ENCODE measurements at regions not wholly inside any gene's neighbourhood (a gene's known extent, or its start where the extent isn't known, plus 50 kb on each side); places are given as distances from the start of the nearest gene placed in this dataset.

GRCh38 chr2:144707736-144708326 lies 187.9 kb upstream of the ZEB2 start:
- DNase-seq (ENCODE audit: low read depth, low spot score) (no peak), ATAC-seq (no peak)
- no peak overlapping the region for H3K4me3 ChIP-seq (replicated peaks in 1 of 2; ENCODE audit: low read depth in 1 of 2, low read length in 2 of 2)
- H3K9ac ChIP-seq (ENCODE audit: low read length): no peak overlapping the region
- TF ChIP-seq, protein P1, sequence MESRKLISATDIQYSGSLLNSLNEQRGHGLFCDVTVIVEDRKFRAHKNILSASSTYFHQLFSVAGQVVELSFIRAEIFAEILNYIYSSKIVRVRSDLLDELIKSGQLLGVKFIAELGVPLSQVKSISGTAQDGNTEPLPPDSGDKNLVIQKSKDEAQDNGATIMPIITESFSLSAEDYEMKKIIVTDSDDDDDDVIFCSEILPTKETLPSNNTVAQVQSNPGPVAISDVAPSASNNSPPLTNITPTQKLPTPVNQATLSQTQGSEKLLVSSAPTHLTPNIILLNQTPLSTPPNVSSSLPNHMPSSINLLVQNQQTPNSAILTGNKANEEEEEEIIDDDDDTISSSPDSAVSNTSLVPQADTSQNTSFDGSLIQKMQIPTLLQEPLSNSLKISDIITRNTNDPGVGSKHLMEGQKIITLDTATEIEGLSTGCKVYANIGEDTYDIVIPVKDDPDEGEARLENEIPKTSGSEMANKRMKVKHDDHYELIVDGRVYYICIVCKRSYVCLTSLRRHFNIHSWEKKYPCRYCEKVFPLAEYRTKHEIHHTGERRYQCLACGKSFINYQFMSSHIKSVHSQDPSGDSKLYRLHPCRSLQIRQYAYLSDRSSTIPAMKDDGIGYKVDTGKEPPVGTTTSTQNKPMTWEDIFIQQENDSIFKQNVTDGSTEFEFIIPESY (IDR thresholded peaks at IDR 0.05; ENCODE audit: extremely low read depth, insufficient replicate concordance, low read length): no peak
- TF ChIP-seq JUND (IDR thresholded peaks at IDR 0.05): no peak
- no peak for TF ChIP-seq ELF1 (IDR thresholded peaks at IDR 0.05; ENCODE audit: borderline replicate concordance, low read depth)
- no peak for TF ChIP-seq FOSL1 (IDR thresholded peaks at IDR 0.05; ENCODE audit: low read depth)
- no peak for TF ChIP-seq POLR2A (IDR thresholded peaks at IDR 0.05; ENCODE audit: borderline replicate concordance, extremely low read depth, insufficient read depth, insufficient read length)
- TF ChIP-seq YY1 (IDR thresholded peaks at IDR 0.05; ENCODE audit: extremely low read depth, insufficient replicate concordance, low read depth, low read length): no peak
- no peak for TF ChIP-seq CEBPB (IDR thresholded peaks at IDR 0.05; ENCODE audit: low read depth)
- no peak for TF ChIP-seq ZNF274 (IDR thresholded peaks at IDR 0.05; ENCODE audit: low read depth, low read length)
- no peaks in the 10 kb centered on the region for H3K79me2 ChIP-seq (ENCODE audit: insufficient read depth, low read length)
- H3K9me2 ChIP-seq (ENCODE audit: insufficient read depth): no peaks in the 10 kb centered on the region
- no peaks in the 10 kb centered on the region for H4K20me1 ChIP-seq (ENCODE audit: insufficient read depth)
- H3K27ac ChIP-seq (ENCODE audit: low read depth, low read length): no peak overlapping the region
- ChIA-PET CTCF (no interaction called here), POLR2A (no interaction called here), RAD21 (ENCODE audit: low non-redundant PET in 1 of 2, low total read pairs in 2 of 2, uncharacterized antibody in 2 of 2, unreplicated experiment in 2 of 2) (no interaction called here)
- H3K9me3 ChIP-seq (ENCODE audit: control insufficient read depth in 1 of 2, insufficient read depth in 1 of 2, low read depth in 1 of 2, low read length in 2 of 2): no peaks in the 10 kb centered on the region
- no peaks in the 10 kb centered on the region for H3K36me3 ChIP-seq (ENCODE audit: control insufficient read depth in 1 of 2, insufficient read depth in 2 of 2, low read length in 2 of 2)
- intact Hi-C loops (cut with micrococcal nuclease): no loop called here
- H3K4me2 ChIP-seq (ENCODE audit: low read length): no peak overlapping the region
- no peak overlapping the region for H2AFZ ChIP-seq (ENCODE audit: low read depth, low read length, poor library complexity, severe bottlenecking)
- no TSS peak for BruUV-seq (replicated peaks)
- H3K4me1 ChIP-seq (ENCODE audit: control insufficient read depth in 1 of 2, insufficient read depth in 2 of 2, low read length in 2 of 2): peaks cover 0 to 6% of the 10 kb centered on the region in 2 experiments; a peak in 2 of 4 replicates
- H3K27me3 ChIP-seq (ENCODE audit: insufficient read depth, low read length): no peaks in the 10 kb centered on the region

DNA sequence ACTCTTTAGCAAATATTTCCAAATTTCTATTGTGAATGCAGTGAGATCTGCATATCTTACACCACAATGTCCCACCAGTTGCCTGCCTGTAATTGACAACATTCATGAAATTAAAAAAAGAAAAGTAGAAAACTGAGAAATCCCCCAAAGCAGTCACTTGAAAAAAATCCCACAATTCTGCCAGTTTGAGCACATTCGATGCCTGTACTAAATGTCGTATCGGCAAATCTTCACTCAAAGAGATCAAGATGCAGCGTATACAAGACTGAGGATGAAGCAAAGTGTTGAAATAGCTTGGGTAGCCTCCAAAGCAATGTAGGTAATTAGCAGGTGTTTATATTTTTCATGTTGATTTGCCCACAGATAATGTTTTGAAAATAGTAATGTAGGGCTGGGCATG lies 186.7 kb upstream of the ZEB2 start:
- DNase-seq (ENCODE audit: low read depth, low spot score): no peak
- no peak for ATAC-seq
- no peaks in the 10 kb centered on the region for H3K36me3 ChIP-seq (ENCODE audit: control insufficient read depth in 1 of 2, insufficient read depth in 2 of 2, low read length in 2 of 2)
- no peaks in the 10 kb centered on the region for H3K79me2 ChIP-seq (ENCODE audit: insufficient read depth, low read length)
- ChIA-PET POLR2A (no interaction called here), RAD21 (ENCODE audit: low non-redundant PET in 1 of 2, low total read pairs in 2 of 2, uncharacterized antibody in 2 of 2, unreplicated experiment in 2 of 2) (no interaction called here), CTCF (no interaction called here)
- intact Hi-C loops (cut with micrococcal nuclease): no loop called here
- BruUV-seq (replicated peaks): no TSS peak
- no peak overlapping the region for H2AFZ ChIP-seq (ENCODE audit: low read depth, low read length, poor library complexity, severe bottlenecking)
- no peaks in the 10 kb centered on the region for H3K27me3 ChIP-seq (ENCODE audit: insufficient read depth, low read length)
- no peak overlapping the region for H3K4me2 ChIP-seq (ENCODE audit: low read length)
- no peaks in the 10 kb centered on the region for H3K9me2 ChIP-seq (ENCODE audit: insufficient read depth)
- no peaks in the 10 kb centered on the region for H4K20me1 ChIP-seq (ENCODE audit: insufficient read depth)
- no peak overlapping the region for H3K4me3 ChIP-seq (replicated peaks in 1 of 2; ENCODE audit: low read depth in 1 of 2, low read length in 2 of 2)
- no peak overlapping the region for H3K27ac ChIP-seq (ENCODE audit: low read depth, low read length)
- peaks cover 0 to 6% of the 10 kb centered on the region in 2 experiments; a peak in 2 of 4 replicates for H3K4me1 ChIP-seq (ENCODE audit: control insufficient read depth in 1 of 2, insufficient read depth in 2 of 2, low read length in 2 of 2)
- no peaks in the 10 kb centered on the region for H3K9me3 ChIP-seq (ENCODE audit: control insufficient read depth in 1 of 2, insufficient read depth in 1 of 2, low read depth in 1 of 2, low read length in 2 of 2)
- H3K9ac ChIP-seq (ENCODE audit: low read length): no peak overlapping the region
- TF ChIP-seq REST (IDR thresholded peaks at IDR 0.05; ENCODE audit: low read depth): no peak
- TF ChIP-seq, protein P1 (IDR thresholded peaks at IDR 0.05; ENCODE audit: extremely low read depth, insufficient replicate concordance, low read length): no peak
- TF ChIP-seq SRF (IDR thresholded peaks at IDR 0.05; ENCODE audit: low read depth): no peak
- no peak for TF ChIP-seq POLR2A (IDR thresholded peaks at IDR 0.05; ENCODE audit: borderline replicate concordance, extremely low read depth, insufficient read depth, insufficient read length)
- no peak for TF ChIP-seq POLR2AphosphoS5 (IDR thresholded peaks at IDR 0.05; ENCODE audit: low read depth, low read length)
- no peak for TF ChIP-seq EGR1 (IDR thresholded peaks at IDR 0.05; ENCODE audit: low read depth)
- TF ChIP-seq SIN3A (IDR thresholded peaks at IDR 0.05; ENCODE audit: low read depth): no peak
- no peak for TF ChIP-seq CEBPB (IDR thresholded peaks at IDR 0.05; ENCODE audit: low read depth)
